GM19240 (cell line): ENCODE measurements at regions not wholly inside any gene's neighbourhood (a gene's known extent, or its start where the extent isn't known, plus 50 kb on each side); places are given as distances from the start of the nearest gene placed in this dataset.
"Not testable (repeated sequence)": the region's sequence is repeated elsewhere in the genome, so short reads cannot be mapped to it uniquely, and the experiment has no call there.

ENCODE experiments used
- DNase-seq: peaks from one replicate; pipeline ENCODE4 v3.0.0; 2011; ENCODE audit warnings: low spot score; ENCODE audit not compliant: insufficient read length

DNA sequence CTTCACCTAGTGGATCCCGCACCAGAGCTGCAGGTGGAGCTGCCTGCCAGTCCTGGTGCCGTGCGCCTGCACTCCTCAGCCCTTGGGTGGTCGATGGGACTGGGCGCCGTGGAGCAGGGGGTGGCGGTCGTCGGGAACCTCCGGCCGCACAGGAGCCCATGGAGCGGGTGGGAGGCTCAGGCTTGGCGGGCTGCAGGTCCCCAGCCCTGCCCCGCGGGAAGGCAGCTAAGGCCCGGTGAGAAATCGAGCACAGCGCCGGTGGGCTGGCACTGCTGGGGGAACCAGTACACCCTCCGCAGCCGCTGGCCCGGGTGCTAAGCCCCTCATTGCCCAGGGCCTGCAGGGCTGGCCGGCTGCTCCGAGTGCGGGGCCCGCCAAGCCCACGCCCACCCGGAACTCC lies 253.2 kb downstream of the MTERF1 start:
- not testable (repeated sequence) for DNase-seq

DNA sequence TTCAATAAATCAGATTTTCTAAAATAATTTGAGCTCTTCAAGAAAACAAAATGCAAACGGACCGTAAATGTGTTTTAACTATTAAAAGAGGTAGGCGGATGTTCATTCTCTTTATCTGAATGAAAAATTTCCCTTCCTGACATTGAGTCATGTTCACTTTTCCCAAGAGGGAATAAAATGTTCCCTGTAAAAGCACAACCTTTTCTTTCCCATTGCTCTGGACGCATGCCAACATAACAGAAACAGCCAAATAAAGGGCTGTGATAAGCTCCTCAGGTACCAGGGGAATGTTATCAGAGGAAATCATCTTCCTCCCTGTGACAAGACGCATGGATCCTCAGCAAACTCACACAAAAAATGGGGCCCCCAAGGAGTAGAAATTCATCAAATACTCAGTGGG lies 251.8 kb downstream of the MTERF1 start:
- DNase-seq, result no peak

DNA sequence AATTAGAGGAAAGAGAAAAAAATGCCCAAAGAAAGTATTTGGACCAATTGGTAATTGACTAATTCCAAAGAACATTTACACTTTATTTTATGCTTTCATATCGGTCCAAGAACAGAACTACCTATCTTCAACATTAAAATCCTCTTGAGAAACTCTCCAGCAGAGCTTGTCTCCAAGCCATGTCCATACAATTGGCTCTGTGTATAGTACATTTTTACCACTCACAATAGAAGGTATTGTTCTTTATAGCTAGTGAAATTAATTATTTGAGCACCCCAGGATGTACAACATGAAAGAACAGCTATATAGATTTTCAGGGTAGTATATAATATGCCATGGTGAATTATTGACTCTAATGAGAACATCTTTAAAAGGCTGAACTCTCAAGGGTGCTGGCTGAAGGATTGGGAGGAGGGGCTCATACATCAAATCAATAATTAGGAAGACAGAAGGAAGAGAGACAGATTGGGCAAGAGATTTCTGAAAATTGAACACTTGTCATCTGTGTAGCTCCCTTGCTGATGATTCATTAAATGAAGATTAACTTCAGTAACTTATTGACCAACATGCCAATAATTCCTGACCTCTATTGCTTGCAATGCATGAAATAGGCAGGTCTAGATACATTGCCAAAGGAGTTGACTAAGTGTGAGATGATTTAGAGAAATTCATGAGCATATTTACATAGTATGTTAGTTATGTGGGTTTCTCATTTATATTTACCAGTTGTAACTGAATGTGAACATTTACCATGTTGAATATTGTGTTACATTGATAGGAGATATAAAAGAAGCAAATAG lies 249.7 kb downstream of the MTERF1 start:
- DNase-seq, result no peak

DNA sequence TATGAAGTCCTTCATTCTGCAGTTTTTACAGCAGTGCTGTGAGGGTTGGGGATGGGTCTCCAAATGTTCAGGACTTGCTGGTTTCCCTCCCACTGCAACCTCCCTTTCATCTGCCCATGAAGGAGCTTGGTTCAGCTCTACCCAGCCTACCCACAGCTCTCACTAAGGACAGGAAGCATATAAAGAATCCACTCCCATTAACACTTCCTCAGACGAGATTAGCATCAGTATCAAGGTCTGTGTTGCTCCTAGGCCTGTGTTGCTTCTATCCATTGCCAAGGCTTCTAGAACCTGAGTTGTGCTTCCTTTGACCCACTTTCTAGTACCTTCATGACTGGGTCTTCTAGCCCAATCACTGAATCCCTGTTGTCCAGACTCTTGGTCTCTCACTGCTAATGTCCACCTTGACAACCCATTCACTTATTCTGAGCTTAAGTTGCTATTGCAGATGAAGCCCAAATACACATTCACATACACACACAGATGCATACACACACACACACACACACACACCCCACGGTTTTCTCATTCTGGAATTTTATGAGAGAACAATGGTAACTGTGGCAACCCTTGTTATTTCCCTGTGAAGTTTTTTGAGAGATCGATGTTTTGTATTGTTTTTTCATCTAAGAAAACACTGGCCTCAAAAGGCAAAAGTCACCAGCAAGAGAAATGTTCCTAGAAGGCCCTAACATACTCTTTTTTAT lies 248.1 kb downstream of the MTERF1 start:
- no peak for DNase-seq

DNA sequence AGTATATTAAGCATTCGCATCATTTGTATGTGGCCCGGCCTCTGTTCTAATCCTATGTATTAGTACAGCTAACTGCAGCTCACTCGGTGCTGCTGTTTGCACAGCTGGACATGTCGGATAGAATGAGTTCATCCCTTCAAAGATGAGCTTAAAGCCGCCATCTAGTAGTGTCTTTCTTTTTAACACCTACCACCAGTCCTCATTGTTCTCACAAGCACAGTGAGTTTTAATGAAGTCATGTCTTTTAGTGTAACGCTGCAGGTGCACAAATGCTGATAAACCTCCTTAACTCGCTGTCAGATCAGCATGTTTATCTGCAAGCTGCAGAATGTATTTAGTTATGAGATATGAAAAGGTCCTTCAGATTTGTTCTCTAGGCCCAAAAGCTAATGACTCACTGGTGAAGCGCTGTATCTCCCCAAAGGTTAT lies 247.5 kb downstream of the MTERF1 start:
- DNase-seq, result no peak

DNA sequence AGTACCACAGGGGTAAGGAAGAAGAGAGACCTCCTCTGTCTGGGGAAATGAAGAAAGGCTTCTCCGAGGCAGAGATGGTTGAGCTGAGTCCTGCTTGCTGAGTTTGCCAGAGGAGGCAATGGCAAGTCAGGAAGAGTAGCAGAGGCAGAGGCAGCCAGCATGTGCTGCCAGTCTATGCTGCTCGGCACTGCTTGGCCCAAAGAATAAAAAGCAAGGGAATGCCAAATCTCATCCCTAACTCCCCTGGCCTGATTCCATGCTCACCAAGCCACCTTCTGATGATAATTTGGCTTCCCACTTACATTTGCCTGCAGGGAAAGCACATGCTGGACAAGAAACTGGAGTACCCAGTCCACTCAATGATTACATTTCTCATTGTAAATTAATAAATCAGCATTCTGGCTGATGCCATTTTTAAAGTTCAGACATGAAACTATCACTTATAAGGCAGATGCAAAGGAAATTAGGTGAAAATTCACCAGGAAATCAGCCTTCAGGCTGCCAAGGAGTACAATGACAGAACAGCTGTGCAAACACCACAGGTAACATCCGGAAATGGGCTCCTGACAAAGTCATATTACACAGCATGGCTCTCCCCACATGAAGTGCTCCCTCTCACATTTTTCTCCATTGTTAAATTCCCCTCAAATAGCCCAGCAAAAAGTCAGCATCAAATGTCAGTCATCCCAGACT lies 245.9 kb downstream of the MTERF1 start:
- no peak for DNase-seq

DNA sequence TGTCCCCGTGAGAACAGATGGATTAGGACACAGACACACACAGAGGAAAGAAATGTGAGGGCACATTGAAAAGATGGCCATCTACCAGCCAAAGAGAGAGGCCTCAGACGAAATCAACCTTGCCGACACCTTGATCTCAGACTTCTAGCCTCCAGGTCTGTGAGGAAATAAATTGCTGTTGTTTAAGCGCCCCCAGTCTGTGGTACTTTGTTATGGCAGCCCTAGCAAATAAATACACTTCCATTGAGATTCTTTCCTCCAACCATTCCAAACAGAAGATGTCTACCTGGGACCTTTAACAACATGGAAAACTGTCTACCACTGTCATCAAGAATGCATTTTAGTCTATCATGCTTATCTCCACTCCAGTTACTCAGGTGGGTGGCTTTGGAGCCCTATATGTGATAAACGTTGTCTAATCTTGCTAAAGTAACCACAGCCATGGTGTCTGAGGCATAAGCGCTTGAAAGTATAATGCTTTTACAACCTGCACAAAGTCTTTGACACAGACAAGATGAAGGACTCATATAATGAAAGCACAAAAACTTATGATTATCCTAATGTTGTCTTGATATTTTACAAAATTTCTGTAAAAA lies 244.3 kb downstream of the MTERF1 start:
- no peak for DNase-seq

DNA sequence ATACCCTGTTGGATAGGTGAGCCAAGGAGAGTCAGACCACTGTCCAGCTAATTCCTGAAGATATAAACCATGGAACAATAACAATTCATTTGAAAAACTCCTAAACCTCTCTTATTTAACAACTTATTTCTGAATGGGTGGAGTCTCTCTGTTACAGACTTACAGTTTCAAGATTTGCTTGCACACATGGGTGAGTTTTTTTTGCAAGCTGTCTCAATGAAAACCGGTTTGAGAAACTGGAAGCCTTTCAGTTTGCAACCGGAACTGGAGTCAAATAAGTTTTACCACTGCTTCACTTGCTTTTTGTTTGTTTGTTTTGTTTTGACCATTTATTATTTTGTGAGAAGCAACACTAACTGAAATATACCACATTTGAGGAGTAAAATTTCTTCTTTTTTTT lies 243.8 kb downstream of the MTERF1 start:
- no peak for DNase-seq

DNA sequence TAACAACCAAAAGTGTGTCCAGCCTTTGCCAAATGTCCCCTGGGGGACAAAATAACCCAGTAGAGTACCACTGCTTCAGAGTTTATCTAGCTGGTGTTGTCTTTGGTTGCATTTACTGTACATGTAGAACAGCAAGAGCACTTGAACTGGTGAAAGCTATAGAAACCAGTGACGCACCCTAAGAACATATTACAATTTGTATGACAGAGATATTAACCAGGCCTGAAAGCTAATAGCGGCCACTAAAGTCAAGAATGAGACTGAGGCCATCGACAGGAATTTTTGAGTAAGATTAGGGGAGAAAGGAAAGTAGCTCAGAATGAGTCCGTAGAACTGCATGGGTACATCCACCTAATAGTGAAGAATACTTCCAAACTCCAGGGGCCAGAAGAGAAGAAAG lies 236.2 kb downstream of the MTERF1 start:
- DNase-seq, result no peak

DNA sequence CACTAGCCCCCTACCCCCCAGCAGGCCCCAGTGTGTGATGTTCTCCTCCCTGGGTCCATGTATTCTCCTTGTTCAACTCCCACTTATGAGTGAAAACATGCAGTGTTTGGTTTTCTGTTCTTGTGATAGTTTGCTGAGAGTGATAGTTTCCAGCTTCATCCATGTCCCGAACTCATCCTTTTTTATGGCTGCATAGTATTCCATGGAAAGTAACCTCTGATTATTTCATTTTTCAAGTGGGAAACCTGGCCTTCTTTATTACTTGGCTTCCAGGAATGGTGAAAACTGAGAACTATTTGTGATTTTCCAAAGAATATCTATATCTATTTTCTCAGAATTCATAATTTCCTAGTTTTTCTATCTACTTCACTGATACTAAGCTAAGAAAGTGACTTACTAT lies 235.0 kb downstream of the MTERF1 start:
- DNase-seq, result no peak

DNA sequence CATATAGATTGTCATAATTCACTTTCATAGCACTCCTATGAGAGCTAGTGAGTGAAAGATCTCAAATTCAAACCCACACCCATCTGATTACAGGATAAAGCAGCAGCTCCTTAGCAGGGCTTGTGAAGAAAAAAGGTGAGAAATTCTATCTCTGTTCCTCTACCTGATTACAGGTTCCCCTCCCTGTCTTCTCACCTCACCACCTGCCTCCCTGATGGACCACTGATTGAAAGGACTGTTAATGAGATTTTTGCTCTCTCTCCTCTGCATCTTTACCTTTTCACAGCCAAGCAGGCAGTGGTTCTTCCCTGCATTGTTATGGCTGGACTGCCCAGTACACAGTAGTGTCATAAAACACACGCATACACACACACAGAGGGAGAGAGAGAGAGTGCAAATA lies 228.5 kb downstream of the MTERF1 start:
- DNase-seq, result no peak

DNA sequence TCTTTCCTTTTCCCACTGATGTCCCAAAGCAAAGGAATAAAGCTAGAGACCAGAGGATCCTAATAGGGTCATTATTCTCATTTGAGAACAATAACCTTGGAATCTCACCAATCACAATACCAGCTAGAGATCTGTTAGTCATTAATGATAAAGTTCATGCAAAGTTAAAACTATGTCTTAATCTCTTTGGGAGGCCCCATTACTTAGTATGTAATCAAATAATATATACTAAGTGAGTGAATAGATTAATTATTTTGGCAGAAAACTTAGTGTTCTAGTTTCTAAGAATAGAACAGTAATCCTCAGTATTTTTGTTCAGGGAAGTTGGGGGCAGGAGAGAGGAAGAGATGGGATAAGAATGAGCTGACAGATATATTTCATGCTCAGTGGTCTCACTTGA lies 227.2 kb downstream of the MTERF1 start:
- no peak for DNase-seq

DNA sequence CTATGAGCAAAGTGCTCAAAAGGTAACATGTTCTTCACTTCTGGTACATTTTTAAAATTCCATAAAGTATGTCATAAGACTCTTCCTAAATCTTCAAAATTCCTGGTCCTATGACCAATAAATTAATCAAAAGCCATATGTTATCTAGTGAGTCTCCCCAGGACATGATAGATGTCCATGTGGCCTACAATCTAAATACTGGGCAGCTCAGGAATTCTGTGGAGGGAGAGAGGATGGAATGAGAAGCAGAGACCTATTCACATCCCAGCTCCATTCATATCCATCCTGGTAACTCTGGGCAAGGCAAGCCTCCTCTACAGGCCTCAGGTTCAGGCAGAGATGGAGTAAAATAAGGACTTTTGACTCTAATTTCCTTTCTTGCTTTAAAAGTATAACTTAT lies 224.8 kb downstream of the MTERF1 start:
- no peak for DNase-seq

DNA sequence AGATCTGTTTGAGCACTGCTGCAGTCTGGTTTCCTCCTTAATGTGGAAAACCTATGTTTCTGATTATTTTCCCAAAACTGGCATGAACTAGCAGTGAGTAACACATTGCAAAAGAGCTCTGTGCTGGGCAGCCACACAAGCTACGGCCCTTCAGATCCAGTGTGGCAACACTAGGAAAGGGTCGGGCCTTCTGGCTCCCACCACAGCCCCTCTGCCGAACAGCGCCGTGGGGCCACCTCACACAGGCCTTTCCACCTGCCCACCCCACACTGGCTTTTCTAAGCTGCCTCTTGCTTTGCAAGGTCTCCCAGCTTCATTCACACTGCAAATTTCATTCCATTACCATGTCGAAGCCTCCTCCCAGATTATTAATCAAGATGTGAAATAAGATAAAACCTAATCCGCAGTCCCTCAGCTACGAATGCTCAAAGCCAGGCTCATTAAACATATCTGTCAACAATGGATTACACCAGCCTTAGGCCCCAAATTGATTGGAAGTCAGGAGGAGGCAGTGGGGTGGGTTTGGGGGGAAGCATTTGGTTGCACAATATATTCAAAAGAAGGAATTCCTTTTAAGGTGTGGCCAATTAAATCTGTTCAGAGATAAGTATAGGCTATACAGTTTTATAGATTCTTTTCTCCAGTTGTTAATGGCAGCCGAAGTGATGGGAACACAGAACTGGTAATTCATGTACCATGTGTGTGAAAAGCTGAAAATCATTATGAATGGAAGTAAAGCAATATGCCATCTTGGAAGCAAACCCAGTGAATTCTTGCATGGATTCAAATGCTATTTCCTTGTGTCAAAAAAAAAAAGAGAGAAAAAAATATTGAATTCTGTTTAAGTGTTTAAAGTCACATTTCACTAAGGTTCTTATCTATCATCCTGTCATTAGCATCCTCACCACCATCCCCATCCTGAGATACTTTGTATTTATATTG lies 223.7 kb downstream of the MTERF1 start:
- DNase-seq, result no peak

DNA sequence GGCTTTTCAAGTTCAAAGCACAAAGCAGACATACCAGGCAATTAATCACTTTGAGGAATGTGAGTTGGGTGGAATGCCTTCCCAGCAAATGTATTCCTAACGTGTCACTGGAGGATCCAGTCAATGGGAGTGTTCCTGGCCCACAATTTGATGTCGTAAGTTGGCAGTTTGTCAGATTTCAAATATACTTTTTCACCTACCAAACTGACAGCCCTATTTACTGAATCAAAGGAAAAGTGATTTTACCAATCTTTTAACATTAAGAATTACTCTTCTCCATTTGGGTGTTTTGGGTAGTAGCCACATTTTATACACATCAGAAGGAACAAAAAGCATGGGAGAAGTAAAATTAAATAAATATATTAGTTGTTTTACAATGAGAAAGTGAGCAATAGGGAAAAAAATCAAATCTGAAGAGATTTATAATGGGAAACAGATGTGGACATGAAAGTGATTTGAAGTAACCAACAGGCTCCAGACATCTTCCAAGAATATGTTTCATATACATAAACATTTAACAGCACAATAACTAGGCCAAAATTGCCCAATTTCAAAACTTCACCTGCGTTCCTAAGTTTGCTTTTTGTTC lies 222.9 kb downstream of the MTERF1 start:
- no peak for DNase-seq

DNA sequence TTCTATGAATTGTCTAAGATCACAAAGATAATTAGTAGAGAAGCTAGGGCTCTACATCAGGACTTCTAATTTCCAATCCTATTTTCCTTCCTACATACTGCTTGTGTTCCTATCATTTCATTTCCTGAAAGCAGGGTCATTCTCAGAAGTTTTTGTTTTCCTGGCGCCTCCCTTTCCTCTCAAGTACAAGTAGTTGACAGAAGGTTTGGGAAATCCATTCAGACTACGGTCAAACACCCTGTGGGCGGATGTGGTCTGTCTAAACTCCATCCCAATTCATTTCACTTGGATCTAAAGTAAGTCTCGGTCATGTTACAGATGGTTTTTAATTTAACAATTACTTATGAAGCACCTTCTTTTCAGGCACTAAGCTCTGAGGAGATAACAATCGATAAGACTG lies 221.4 kb downstream of the MTERF1 start:
- DNase-seq, result no peak

DNA sequence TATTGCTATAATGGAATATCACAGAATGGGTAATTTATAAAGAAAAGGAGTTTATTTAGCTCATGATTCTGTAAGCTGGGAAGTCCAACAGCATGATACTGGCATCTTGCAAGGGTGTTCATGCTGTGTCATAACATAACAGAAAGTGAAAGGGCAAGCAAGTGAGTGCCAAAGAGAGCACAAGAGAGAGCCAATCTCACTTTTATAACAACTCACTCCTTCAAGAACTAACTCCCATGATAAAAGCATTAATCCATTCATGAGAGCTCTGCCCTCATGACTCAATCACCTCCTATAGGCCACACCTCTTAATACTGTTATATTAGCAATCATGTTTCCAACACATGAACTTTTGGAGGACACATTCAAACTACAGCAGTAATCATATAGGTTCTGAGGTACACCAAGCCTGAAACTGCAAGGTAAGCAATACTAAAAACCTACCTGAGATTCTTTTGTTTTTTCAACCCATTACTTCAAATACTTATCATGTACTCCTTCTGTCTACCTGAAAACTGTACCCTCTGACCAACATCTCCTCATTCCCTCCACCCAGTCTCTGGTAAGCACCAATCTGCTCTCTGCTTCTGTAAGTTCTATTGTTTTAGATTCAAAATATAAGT lies 219.7 kb downstream of the MTERF1 start:
- DNase-seq, result no peak

DNA sequence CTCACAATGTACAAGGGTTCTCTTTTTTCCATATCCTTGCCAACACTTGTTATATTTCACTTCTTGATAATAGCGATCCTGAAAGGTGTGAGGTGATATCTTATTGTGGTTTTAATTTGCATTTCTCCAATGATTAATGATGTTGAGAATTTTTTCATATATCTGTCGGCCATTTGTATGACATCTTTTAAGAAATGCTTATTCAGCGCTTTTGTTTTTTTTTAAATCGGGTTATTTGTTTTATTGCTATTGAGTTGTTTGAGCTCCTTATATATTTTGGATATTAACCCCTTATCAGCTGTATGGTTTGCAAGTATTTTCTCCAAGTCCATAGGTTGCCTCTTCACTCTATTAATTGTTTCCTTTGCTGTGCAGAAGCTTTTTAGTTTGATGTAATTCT lies 218.8 kb downstream of the MTERF1 start:
- DNase-seq, result no peak

DNA sequence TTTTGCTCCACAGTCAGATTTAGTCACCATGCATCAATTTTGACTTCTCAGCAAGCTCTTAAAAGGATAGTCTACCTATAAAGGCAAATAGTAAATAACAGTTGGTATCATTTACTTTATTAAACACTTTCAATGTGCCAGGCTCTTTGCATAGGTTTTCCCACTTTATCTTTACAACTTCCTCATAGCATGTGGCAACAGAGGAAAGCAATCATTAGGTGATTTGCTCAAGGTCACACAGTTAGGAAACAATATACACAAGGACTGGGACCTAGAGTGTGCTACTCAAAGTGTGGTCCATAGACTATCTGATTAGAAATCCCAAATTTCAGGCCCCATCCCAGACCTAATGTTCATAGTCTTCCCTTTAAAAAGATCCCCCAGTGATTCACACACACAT lies 212.3 kb downstream of the MTERF1 start:
- DNase-seq, result no peak

DNA sequence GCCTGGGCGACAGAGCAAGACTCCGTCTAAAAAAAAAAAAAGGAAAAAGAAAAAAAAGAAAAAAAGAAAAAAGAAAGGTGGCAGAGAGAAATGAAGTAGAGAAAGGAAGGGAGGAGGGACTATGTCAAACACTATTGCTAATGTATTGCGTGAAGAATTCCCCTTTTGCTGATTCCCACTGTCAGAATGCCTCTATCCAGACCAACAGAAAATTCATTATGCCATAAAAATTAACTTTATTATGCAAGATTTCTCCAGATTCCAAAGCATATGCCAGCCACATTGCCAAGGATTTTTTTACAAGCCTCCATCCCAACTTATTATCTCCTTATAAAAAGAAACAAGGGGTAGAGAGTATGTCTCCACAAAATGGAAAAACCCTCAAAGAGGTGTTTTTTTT lies 209.3 kb downstream of the MTERF1 start:
- DNase-seq, result no peak
